ENCODE measurements at regions not wholly inside any gene's neighbourhood (a gene's known extent, or its start where the extent isn't known, plus 50 kb on each side); places are given as distances from the start of the nearest gene placed in this dataset.
A peak's percentile ranks its signal among the peaks of the same experiment; 100 is the strongest.
"Not testable (repeated sequence)": the region's sequence is repeated elsewhere in the genome, so short reads cannot be mapped to it uniquely, and the experiment has no call there.

DNA sequence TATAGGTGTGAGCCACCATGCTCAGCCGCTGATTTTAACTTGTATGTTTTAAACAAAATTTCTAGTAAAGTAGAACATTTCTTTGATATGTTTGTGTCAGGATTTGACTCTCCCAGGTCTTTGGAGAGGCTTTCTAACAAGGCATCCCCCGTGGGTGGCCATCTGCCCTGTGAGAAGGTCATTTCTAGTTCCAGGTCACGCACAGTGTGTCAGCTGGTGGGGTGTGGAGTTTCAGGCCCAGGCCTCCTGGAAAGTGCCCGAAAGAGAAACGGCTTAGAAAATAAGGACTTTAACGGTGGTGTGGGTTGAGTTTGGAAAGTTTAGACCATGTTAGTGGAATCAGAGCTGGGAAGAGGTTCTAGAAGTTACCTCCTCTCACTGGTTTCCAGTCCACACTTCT, 61.0 kb downstream of the SPDYE17 start:
- not testable (repeated sequence) for FAIRE-seq

DNA sequence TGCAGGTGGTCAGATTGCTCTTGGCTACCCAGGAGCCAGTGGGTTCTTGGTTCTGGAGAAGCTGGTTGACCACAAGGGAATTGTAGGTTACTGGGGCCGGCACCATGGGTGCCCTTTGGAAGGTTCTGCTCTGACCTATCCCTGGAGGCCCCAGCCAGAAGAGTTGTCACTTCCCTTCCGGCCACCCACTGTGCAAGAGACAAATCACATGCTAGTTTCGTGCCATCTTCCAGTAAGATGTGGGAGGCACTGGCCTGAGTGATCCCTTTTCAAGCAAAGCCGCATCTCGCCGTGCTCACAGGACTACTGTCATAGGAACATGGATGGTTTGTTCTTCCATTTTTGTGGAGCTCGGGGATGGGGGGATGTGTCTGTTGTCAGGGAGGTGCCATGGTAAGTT, 62.3 kb downstream of the SPDYE17 start:
- FAIRE-seq = not testable (repeated sequence)

DNA sequence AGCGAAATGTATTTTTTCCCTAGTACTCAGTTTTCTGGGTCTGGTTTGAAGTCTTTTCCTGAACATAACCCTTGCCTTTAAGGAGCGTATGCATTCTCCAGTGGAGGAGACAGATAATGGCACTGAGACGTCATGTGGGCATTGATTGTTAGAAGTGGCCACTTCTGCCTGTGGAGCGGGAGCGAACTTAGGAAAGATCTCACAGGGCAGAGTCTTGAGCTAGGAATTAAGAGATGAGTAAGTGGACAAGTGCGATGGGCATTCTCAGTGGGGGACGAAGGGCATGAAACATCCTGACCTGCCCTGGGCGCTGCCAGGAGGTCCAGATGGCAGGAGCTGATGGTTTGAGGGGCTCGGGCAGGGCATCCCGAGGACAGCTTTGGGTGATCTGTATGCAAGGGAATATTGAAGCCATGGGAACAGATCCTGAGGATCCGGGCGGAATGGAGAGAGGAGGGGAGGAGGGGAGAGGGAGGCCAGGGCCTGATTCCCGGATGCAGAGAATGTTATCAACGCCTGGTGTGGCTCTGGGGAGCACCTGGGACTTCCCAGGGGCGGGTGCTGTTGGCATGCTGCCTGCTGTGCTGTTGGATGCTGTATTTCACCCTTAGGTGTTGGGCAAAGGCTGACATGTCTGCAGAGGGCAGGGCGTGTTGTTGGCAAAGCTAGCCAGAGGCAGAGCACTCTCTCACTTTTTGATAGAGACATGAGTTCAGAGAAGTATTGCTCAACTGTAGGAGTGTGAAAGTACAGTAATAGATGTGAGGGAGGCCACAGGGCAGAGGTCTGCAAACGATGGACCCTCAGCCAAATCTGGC, 66.2 kb downstream of the SPDYE17 start:
- not testable (repeated sequence) for FAIRE-seq

DNA sequence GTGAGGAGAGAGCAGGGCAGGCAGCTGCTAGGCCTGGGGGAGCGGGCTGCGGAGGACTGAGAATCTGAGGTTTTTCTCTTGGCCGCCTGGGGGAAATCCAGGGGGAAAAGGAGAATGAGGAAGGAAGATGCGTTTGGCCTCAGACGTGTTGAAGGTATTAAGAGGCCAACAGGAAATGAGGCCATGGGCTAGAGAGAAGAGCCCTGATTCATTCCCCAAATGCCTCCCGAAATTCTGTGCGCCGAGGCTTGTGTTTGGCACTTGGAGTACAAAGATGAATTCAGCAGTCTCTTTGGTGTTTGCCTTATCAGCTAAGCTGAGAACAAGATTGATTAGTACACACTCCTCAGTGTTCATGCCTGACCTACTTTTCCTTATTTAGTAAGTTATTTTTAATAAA, 68.1 kb downstream of the SPDYE17 start:
- FAIRE-seq = not testable (repeated sequence)

DNA sequence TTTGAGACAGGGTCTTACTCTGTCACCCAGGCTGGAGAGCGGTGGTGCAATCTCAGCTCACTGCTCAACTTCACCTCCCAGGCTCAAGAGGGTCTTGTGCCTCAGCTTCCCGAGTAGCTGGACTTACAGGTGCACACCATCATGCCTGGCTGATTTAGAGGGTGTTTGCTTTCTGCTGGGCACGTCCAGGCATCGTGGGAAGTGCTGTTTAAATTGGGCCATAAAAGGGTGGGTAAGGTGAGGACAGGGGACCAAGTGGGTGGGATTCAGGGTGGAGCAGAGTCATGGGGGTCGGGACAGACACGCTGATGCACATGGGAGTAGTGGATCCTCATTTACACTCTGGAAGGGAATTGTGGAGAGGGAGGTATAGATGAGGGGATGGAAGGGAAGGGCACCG, 69.1 kb downstream of the SPDYE17 start:
- not testable (repeated sequence) for FAIRE-seq

DNA sequence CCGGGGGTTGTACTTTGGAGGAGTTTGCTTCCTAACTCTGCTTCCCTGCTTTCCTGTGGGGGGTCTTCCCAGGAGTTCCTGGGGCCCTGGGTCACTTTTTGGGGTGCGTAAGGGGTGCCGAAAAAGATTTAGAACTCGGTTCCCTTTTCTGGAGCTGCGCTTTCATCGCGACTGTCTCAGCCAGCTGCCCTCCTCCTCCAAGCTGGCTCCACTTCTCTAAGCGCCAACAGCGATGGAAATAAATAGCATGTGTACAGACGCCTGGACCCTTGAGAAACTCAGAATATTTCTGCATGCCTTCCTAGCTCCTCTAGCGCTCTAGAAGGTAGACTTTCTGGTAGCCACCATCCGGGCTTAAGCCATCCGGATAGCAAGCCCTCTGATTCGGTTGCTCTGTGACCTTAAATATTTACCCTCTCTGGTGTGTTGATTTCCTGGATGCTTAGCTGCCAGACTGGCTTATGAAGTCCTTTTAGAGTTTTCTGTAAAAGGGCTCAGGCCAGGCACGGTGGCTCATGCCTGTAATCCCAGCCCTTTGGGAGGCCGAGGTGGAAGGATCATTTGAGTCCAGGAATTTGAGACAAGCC, 71.7 kb downstream of the SPDYE17 start:
- FAIRE-seq = not testable (repeated sequence)

DNA sequence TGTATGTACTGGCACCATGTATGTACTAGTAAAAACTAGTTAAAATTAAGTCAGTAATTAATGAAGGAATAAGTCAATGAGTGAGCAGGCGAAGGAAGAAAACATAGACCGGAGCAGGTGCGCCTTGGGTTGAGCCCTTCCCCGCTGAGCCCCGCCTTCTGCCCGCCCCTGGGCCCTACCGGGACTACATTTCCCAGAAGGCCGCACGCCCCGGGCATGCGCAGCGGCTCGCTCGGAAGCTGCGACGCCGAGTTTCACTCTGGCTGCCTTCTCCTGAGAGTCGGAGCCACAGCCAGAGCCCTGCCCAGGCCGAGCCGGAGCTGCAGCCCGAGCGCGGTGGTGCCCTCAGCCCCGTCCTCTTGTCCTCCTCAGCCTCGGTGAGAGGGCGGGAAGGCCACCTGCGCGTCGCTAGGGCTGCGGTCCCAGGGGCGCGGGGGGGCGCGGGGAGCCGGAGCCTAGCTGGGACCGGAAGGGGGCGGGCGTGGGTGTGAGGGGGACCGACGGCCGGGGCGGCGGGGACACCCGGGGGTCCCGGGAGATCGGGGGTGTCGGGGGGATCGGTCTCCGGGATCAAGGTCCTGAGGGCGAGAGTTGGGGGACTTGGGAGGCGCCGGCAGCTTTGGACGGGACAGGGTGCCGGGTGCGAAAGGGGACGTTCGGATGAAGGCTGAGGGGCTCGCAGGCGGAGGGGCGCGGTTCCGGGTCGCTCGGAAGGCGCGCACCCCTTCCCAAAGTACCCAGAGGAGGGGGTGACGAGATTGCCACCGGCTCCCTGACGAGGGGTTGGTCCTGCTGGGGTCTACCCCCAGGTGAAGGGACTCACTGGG, 72.4 kb downstream of the SPDYE17 start:
- not testable (repeated sequence) for FAIRE-seq

DNA sequence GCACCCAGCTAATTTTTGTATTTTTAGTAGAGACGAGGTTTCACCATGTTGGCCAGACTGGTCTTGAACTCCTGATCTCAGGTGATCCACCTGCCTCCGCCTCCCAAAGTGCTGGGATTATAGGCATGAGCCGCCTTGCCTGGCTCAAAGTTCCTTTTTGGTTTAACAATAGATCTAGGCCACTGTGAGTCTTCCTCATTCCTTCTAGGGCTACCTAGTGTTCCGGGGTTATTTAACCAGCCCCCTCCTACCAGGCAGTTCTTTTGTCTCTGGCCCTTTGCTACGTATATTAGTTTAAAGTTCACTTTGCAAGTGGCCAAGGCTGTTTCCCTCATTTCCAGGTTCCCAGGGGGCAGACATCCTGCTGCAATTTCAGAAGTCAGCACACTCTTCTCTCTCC, 75.6 kb downstream of the SPDYE17 start:
- FAIRE-seq = not testable (repeated sequence)

DNA sequence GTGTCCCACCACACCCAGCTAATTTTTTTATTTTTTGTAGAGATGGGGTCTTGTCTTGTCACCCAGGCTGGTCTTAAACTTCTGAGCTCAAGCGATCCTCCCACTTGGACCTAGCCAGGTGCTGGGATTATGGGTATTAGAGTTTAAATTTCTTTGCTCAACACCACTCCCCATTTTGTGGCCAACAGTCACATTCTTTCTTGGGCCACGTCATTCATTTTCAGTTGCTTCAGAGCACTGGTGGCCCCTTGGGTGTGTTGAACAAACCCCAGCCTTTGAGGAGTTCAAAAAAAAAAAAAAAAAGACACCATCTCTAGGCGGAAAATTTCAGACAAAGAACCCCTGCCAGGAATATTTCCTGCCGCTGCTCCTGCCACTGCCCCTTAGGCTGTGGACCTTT, 77.0 kb downstream of the SPDYE17 start:
- not testable (repeated sequence) for FAIRE-seq

DNA sequence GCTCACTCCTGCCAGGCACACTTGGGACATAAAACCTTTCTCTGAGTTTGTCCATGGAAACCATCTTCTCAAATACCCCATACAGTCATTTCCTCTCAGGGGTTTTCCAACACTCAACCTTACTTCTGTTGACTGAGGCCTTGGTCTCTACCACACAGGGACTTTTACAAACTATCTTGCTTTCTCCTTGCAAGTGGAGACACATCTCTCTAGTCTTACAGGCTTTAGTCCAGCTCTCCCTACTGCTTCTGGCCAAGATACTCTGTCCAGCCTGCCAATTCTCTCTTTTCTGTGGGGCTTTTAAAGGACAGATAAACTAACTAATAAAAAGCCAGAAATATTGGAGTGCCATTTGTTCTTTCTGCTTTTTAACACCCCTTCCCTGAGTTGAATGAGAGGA, 87.6 kb downstream of the SPDYE17 start:
- not testable (repeated sequence) for FAIRE-seq

DNA sequence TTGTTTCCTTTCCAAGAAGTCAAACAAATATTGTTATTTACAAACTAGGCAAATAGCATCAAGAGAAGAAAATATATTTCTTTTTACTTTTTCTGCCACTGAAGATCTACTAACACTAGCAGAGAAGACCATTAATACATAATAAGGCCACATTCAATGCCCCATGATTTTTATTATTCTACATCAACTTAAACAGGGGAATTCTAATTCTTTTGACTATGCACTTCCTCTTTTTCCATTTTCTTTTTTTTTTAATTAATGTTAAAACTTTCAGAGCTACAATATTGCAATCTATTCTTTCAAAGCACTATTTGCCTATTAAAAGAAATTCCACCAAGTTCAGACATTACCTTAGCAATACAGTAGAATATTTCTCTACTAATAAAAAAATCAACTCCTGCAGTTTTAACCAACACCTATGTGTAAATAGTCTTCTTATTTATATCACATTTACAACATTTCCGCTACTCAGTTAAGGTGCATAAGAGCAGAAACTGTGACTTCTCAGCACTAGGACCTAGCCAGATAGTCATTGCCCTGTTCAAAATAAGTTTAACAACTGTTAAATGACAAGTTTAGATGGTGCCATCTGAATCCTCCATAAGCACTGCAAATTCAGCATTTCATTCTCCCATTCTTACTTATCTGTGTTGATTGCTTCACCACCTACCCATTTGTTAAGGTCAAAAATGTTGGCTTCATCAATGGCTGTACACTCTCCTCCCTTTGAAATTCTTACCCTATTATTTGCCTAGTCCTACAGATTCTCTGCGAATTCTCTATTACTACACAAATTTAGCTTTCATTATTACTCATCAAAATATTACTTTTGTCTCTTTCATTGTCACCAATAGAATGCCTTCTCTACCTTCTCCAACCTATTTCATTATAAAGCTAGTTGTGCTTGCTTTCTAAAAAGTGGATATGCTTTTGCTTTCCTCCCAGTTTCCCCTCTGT, 90.1 kb downstream of the SPDYE17 start:
- FAIRE-seq = not testable (repeated sequence)

DNA sequence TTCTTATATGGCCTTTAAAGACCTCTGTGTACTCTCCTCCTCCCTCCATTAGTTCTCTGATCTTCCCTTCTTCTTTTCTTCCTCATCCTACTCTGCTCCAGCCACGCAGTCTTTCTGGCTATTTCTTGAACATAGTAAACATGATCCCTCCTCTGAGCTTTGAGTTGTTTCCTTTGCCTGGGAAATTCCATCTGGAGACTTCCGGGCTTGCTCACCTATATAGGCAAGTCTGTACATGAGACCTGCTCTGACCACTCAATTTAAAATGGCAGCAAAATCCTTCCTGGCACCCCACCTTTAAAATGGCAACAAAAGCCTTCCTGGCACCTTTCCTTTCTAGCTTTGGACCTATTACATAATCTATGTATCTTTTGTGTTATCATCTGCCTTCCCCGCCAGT, 94.4 kb downstream of the SPDYE17 start:
- not testable (repeated sequence) for FAIRE-seq

DNA sequence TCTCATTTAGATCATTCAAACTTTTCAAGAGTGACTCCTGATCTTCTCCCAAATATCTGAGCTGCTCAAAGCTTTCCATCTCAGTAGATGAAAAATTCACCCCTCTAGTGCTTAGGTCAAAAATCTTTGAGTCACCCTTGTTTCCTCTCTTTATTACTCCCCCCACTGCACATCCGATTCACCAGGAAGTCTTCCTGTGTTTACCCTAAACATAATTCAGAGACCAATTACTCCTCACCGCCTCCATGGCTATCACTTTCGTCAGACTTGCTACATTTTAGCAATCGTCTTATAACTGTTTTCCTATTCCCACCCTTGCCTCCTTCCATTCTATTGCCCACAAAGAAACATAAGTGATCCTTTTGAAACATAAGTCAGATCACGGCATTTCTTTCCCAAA, 94.8 kb downstream of the SPDYE17 start:
- not testable (repeated sequence) for FAIRE-seq

DNA sequence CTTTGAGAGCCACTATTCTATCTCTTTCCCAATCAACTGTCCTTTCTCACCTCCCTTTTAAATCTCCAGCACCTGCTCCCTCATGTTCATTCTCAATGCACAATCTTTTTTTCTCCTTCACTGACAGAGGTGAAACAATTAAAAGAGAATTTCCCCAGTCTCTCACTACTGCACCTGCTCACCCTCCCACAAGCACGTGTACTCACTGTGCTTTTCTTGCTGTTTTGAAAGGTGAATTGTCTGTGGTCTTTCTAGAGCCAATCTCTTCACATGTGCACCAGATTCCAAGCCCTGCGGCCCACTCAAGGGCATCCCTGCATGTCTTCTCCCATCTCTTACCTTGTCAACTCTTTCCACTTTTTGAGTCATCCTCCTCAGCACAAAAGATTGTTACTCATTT, 95.8 kb downstream of the SPDYE17 start:
- not testable (repeated sequence) for FAIRE-seq

DNA sequence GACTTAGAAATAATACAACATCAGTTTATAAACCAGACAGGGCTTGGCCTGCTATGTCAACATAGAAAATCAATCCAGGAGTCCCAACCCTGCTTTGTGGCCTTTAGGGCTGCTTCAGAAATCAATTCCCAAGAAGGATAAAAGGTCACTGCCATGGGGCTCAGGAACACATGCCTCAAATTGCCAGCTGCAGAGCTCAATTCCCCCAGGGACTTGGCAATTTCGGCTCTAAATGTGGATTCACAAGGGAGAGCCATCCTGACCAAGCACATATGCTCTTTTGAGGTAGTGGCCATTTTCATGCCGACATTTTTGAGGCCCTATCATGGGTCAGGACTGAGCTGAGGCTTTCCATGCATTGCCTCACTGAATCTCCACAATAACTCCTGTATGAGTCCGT, 97.5 kb downstream of the SPDYE17 start:
- not testable (repeated sequence) for FAIRE-seq

DNA sequence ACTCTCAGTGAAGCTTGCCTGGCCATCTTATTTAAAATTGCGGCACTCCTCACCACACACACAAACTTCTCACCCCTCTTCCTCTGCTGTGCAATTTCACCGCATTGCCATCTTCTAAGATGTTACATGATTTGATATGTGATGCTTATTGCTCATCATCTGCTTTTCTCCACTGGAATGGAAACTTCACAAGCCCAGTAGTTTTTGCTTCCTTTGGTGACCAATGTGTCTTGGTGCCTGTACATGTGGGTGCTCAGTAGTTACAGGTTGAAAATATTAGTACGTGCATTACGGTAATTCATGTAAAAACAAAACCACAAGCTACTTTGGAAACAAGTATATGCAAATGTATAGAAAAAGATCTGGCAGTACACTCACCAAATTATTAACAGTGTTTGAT, 99.2 kb downstream of the SPDYE17 start:
- FAIRE-seq = not testable (repeated sequence)

DNA sequence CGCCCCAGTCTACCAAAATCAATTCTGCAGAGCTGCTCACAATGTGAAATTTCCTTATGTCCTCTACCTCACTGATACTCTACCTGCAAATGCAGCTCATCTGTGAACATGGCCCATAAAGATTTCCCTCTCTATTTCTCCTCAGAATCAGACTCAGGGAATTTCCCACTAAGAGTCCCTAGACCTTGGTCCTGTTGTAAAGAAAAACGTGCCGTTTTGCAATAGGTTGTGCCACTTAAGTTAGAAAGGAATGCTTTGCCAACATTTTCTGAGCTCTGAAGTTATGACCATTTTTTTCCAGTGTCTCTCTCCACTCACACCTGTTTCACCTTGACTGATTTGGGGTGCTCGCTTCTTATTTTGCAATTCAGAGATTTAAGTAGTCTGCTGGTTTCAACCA, 100.7 kb downstream of the SPDYE17 start:
- not testable (repeated sequence) for FAIRE-seq

DNA sequence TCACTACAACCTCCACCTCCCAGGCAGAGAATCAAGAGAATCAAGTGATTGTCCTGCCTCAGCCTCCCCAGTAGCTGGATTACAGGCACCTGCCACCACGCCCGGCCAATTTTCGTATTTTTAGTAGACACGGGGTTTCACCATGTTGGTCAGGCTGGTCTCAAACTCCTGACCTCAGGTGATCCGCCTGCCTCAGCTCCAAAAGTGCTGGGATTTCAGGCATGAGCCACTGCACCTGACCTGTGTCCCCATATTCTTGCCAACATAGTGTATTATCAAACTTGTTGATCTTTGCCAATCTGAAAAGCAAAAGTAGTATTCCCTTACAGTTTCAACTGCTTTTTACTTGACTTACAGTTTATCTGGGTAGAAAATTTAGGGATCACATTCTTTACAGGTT, 101.7 kb downstream of the SPDYE17 start:
- FAIRE-seq = not testable (repeated sequence)

DNA sequence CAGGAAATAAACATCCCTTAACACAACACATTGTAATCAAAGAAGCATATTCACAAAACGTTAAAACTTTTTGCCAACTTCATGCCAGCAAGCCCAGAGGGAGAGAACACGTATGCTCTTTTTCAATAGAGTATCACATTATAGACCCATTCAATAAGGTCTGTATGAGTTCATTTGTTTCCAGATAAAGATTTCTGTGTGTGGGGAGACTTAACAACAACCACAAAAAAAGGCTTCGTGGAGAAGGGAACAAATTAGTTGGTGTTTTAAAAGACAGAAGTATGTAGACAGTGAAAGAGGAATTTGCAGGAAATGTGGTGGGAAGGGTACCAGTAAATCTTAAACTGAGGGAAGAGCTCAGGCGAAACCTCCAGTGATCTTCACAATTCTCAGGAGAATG, 103.4 kb downstream of the SPDYE17 start:
- not testable (repeated sequence) for FAIRE-seq

DNA sequence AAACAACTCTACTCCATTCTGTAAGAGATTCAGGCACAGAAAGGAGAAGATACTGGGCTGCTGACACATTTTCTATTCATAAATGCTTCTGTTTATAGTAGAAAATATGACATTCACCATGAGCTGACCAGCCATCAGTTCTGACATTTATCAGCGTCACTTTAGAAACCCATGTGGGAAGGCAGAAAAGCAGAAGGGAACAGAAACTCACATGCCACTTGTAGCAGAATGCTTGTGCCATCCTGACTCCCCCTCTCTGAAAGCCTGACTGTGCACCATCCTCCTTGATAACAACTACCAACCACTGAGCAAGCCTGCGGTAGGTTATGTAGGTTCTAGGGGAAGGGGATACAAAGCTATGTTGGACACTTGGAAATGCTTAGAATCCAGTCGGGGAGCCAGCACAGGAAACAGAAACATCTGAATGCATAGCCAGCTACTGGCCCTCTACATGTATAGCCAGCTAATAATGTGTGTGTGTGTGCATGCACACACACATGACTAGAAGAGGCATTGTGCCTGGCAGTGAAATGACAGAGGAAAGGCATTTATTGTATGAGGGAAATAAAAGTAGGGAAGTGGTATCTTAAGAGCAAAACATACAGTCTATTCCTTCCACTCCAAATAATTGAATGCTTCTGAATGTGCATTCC, 104.3 kb downstream of the SPDYE17 start:
- peak; percentile 9 for FAIRE-seq

DNA sequence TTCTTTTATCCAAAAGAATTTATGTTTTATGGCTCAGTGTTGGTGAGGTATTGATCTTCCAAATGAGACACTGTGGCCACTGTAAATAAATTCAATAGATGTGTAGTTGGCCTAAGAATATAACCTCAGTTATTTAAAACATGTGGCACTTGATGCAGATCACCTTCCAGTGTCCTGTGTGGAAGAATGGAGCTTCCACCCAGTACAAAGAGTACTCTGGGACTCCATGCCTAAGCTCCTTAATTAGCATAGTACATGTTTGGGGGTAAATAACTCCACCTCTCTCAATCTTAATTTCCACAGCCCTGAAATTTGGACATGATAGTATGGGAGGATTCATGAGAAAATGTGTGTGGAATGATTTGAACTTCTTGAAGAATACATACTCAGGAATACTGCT, 105.7 kb downstream of the SPDYE17 start:
- FAIRE-seq = not testable (repeated sequence)

DNA sequence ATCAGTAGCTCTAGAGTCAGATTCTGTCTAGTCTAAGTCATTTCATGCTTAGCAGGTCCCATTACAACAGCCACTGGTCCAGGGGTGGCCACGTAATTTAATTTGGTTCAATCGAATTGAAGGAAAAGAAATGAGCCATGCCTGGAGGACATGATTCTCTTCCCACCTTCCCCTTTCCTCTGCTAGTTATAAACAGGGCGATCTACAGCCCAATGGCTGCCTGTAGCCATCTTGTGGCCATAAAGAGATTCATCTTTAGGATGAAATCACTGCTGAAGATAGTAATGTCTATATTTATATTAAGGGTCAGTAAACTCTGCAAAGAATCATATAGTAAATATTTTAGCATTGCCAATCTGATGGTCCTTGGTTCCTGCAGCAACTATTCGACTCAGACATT, 107.4 kb downstream of the SPDYE17 start:
- not testable (repeated sequence) for FAIRE-seq
